Uterus (tissue), 3 donors: ENCODE measurements at regions not wholly inside any gene's neighbourhood (a gene's known extent, or its start where the extent isn't known, plus 50 kb on each side); places are given as distances from the start of the nearest gene placed in this dataset.

Experiments used
- DNase-seq, 2 donors: peaks; one replicate each; pipeline ENCODE4 v3.0.0-alpha.2; 2019 to 2020
- H3K27ac ChIP-seq, 2 donors: fragments of 200-600 bp; sonication (generic); 1 replicate in 1 of 2; 2 replicates in 1 of 2; pipeline ENCODE4 v1.5.1; 2016 to 2018
- H3K27me3 ChIP-seq, 2 donors: fragments of 200-600 bp; sonication (generic); one replicate each; pipeline ENCODE4 v1.5.1; 2018 to 2019; ENCODE audit warnings: control low read depth in 1 of 2
- H3K36me3 ChIP-seq, 2 donors: fragments of 200-600 bp; sonication (generic); one replicate each; pipeline ENCODE4 v1.5.1; 2019; ENCODE audit warnings: control low read depth in 1 of 2
- H3K4me1 ChIP-seq, 2 donors: fragments of 200-600 bp; sonication (generic); one replicate each; pipeline ENCODE4 v1.5.1; 2018 to 2019; ENCODE audit warnings: control low read depth in 1 of 2
- H3K4me3 ChIP-seq, 2 donors: fragments of 200-600 bp; sonication (generic); 1 replicate in 1 of 2; 2 replicates in 1 of 2; pipeline ENCODE4 v1.5.1; 2018 to 2019; ENCODE audit warnings: mild to moderate bottlenecking in 1 of 2
- H3K9me3 ChIP-seq, 2 donors: fragments of 200-600 bp; sonication (generic); one replicate each; pipeline ENCODE4 v1.5.1; 2019; ENCODE audit warnings: control low read depth in 1 of 2
- POLR2A ChIP-seq, 2 donors: fragments of 450-650 bp; IDR thresholded peaks; one replicate each; pipeline ENCODE4 v1.6.1; 2016; ENCODE audit warnings: antibody characterized with exemption in 2 of 2, mild to moderate bottlenecking in 1 of 2, moderate library complexity in 1 of 2
- intact Hi-C: fragments of 100-400 bp; cut with DNase I; formaldehyde crosslinking; loops from one replicate; pipeline ENCODE4 v1.15.1; 2023; ENCODE audit warnings: low total_unique reads
- TF ChIP-seq, protein P1 (sequence below), 4 experiments: fragments of 200-600 bp in 2 of 4; fragments of 450-650 bp in 2 of 4; sonication (generic) in 2 of 4; IDR thresholded peaks; one replicate each; pipeline ENCODE4 v1.5.1; 2016 to 2019; ENCODE audit warnings: antibody characterized with exemption in 4 of 4, mild to moderate bottlenecking in 2 of 4, moderate library complexity in 1 of 4
- donor health status: DM: yes; HTN: yes; CAD: no.

DNA sequence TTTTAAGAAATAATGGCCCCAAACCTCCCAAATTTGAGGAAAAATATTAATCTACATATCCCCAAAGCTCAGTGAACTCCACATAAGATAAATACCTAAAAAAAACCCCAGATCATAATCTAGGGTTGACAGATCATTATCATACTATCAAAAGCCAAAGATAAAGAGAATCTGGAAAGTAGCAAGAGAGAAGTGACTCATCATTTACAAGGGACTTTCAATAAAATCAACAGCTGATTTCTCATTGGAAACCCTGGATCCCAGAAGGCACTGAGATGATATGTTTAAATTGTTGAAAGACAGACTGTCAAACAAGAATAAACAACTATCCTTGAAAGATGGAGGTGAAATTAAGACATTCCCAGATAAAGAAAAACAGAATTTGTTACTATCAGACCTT lies 199.3 kb downstream of the KCNRG start:
- Histone ChIP-seq H3K9me3 (peaks cover 0 to 2% of the 10 kb centered on the region in 2 donors), H3K27ac (no peak overlapping the region), H3K4me1 (no peaks in the 10 kb centered on the region), H3K27me3 (no peaks in the 10 kb centered on the region), H3K4me3 (no peak overlapping the region), H3K36me3 (no peaks in the 10 kb centered on the region)
- DNase-seq: no peak
- TF ChIP-seq, protein P1, sequence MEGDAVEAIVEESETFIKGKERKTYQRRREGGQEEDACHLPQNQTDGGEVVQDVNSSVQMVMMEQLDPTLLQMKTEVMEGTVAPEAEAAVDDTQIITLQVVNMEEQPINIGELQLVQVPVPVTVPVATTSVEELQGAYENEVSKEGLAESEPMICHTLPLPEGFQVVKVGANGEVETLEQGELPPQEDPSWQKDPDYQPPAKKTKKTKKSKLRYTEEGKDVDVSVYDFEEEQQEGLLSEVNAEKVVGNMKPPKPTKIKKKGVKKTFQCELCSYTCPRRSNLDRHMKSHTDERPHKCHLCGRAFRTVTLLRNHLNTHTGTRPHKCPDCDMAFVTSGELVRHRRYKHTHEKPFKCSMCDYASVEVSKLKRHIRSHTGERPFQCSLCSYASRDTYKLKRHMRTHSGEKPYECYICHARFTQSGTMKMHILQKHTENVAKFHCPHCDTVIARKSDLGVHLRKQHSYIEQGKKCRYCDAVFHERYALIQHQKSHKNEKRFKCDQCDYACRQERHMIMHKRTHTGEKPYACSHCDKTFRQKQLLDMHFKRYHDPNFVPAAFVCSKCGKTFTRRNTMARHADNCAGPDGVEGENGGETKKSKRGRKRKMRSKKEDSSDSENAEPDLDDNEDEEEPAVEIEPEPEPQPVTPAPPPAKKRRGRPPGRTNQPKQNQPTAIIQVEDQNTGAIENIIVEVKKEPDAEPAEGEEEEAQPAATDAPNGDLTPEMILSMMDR (IDR thresholded peaks at IDR 0.05): no peak
- TF ChIP-seq POLR2A (IDR thresholded peaks at IDR 0.05): no peak
- intact Hi-C loops: no loop called here

DNA sequence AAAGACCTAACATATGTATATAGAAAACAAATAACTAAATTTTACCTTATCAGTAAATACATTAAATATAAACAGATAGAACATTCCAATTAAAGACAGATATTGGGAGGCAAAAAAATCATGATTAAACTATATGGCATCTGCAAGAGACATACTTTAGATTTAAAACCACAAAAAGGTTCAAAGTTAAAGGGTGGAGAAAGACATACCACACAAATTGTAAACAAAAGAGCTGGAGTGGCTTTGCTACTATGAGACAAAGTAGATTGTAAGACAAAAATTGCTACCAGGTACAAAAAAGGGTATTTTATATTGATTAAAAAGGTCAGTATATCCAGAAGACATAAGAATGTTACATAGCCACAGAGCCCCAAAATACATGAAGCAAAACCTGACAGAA lies 200.2 kb downstream of the KCNRG start:
- Histone ChIP-seq H3K4me1 (no peaks in the 10 kb centered on the region), H3K27ac (no peak overlapping the region), H3K9me3 (peaks cover 0 to 2% of the 10 kb centered on the region in 2 donors), H3K4me3 (no peak overlapping the region), H3K36me3 (no peaks in the 10 kb centered on the region), H3K27me3 (no peaks in the 10 kb centered on the region)
- TF ChIP-seq, protein P1 (IDR thresholded peaks at IDR 0.05): no peak
- TF ChIP-seq POLR2A (IDR thresholded peaks at IDR 0.05): no peak
- intact Hi-C loops: no loop called here
- no peak for DNase-seq

DNA sequence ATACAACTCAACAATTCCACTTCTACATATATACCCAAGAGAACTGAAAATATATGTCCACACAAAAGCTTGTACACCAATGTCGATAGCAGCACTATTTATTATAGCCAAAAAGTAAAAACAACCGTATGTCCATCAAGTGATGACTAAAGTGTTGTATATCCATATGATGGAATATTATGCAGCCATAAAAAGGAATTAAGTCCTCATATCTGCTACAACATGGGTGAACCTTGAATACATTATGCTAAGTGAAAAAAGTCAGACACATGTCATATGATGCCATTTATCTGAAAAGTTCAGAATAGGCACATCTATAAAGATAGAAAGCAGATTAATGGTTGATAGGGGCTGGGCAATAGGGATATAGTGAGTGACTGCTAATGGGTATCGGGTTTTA lies 204.5 kb downstream of the KCNRG start:
- Histone ChIP-seq H3K4me3 (no peak overlapping the region), H3K27me3 (no peaks in the 10 kb centered on the region), H3K4me1 (peaks cover 0 to 8% of the 10 kb centered on the region in 2 donors), H3K9me3 (no peaks in the 10 kb centered on the region), H3K36me3 (no peaks in the 10 kb centered on the region), H3K27ac (no peak overlapping the region)
- no peak for DNase-seq
- TF ChIP-seq, protein P1 (IDR thresholded peaks at IDR 0.05): no peak
- TF ChIP-seq POLR2A (IDR thresholded peaks at IDR 0.05): no peak
- intact Hi-C loops: no loop called here

DNA sequence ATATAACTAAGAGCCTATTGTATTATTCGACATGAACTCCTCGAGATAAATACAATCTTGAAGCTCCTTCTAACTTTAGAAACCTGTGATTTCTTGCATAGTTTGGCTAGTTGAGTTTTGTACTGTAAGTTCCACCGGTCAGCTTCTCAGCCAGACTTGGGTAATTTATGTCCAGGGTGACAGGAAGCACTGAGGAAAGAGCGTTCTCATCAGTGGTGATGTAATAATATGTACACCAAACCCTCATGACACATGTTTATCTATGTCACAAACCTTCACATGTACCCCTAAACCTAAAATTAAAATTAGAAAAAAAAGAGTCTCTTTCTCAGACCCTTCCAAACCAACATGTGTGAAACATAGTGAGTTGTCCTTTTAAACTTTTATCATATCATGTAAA lies 205.7 kb downstream of the KCNRG start:
- Histone ChIP-seq H3K36me3 (no peaks in the 10 kb centered on the region), H3K4me1 (peaks cover 0 to 8% of the 10 kb centered on the region in 2 donors), H3K27ac (no peak overlapping the region), H3K27me3 (no peaks in the 10 kb centered on the region), H3K4me3 (no peak overlapping the region), H3K9me3 (no peaks in the 10 kb centered on the region)
- DNase-seq: no peak
- intact Hi-C loops: no loop called here
- TF ChIP-seq, protein P1 (IDR thresholded peaks at IDR 0.05): no peak
- no peak for TF ChIP-seq POLR2A (IDR thresholded peaks at IDR 0.05)

DNA sequence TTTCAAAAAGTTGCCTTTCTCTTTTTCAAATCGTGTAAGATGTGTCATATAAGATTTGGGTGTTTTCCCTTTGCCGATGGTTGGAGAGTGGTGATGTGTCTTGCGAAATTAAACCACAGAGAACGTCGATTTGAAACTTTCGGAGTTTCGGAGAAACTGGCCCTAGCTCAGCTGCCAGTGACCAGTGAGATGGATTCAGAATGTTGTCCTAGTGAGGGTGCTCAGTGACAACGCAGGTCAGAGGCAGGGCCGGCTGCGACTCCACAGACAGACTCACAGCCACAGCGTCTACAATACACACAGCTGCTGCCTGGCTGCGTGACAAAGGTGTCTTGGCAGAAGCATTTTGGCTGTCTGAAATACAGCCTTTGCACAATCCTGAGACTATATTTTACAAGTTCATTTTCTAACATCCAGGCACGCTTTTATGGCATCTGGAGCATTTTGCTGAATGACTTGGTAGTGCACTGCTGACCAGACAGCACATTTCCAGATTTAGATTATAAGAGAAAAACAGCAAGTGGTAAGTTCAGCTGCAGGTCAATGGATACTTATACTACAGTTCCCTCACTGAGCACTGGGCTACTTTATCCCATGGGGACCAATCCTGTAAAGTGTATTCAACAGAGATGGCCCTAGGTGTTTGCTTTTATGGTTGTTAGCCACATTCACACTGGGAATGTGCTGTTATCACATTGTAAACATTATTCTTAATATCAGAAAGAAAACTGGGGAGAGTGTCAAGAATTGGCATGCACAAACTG lies 207.5 kb downstream of the KCNRG start:
- no peaks in the 10 kb centered on the region for H3K27me3 ChIP-seq
- peak; percentile 50 to 73 for DNase-seq
- H3K27ac ChIP-seq: peak overlapping the region; percentile 62 to 63
- intact Hi-C loops: no loop called here
- H3K4me1 ChIP-seq: peaks cover 0 to 8% of the 10 kb centered on the region in 2 donors
- TF ChIP-seq POLR2A (IDR thresholded peaks at IDR 0.05): no peak
- TF ChIP-seq, protein P1 (IDR thresholded peaks at IDR 0.05): no peak
- peak overlapping the region; percentile 13 to 15 for H3K4me3 ChIP-seq
- no peaks in the 10 kb centered on the region for H3K9me3 ChIP-seq
- H3K36me3 ChIP-seq: no peaks in the 10 kb centered on the region
